H9 (cell line): ENCODE measurements at regions not wholly inside any gene's neighbourhood (a gene's known extent, or its start where the extent isn't known, plus 50 kb on each side); places are given as distances from the start of the nearest gene placed in this dataset.

Source experiments
- DNase-seq: peaks from one replicate; pipeline ENCODE4 v3.0.0-alpha.2; 2017
- H2AFZ ChIP-seq: one replicate; pipeline ENCODE4 v1.6.1; 2013; ENCODE audit warnings: mild to moderate bottlenecking, low read length, control low read depth, moderate library complexity
- H2AK5ac ChIP-seq: 2 replicates; pipeline ENCODE4 v1.6.1; 2013; ENCODE audit warnings: low read length, control low read depth, mixed read lengths; ENCODE audit not compliant: insufficient read length
- H2BK120ac ChIP-seq: one replicate; pipeline ENCODE4 v1.6.1; 2013; ENCODE audit warnings: low read depth, mild to moderate bottlenecking, low read length, control low read depth, inconsistent platforms; ENCODE audit not compliant: poor library complexity, severe bottlenecking
- H2BK12ac ChIP-seq: 2 replicates; pipeline ENCODE4 v1.6.1; 2013; ENCODE audit warnings: low read length, control low read depth, mixed read lengths, low read depth; ENCODE audit not compliant: insufficient read length
- H2BK15ac ChIP-seq: 2 replicates; pipeline ENCODE4 v1.6.1; 2013; ENCODE audit warnings: low read depth, low read length, control low read depth
- H2BK20ac ChIP-seq: one replicate; pipeline ENCODE4 v1.6.1; 2013; ENCODE audit warnings: low read depth, mild to moderate bottlenecking, low read length, control low read depth, inconsistent platforms; ENCODE audit not compliant: poor library complexity, severe bottlenecking
- H2BK5ac ChIP-seq: 2 replicates; pipeline ENCODE4 v1.6.1; 2013; ENCODE audit warnings: low read length, control low read depth, mixed read lengths; ENCODE audit not compliant: insufficient read length
- H3K14ac ChIP-seq: 2 replicates; pipeline ENCODE4 v1.6.1; 2013; ENCODE audit warnings: low read length, control low read depth; ENCODE audit not compliant: insufficient read depth
- H3K18ac ChIP-seq: 2 replicates; pipeline ENCODE4 v1.6.1; 2013; ENCODE audit warnings: low read depth, mild to moderate bottlenecking, mixed read lengths, low read length, control low read depth; ENCODE audit not compliant: insufficient read length
- H3K23ac ChIP-seq: 2 replicates; pipeline ENCODE4 v1.6.1; 2013; ENCODE audit warnings: low read length, control low read depth, mixed read lengths, low read depth; ENCODE audit not compliant: insufficient read length
- H3K23me2 ChIP-seq: 2 replicates; pipeline ENCODE4 v1.6.1; 2013; ENCODE audit warnings: low read depth, mild to moderate bottlenecking, mixed read lengths, low read length, control low read depth; ENCODE audit not compliant: insufficient read length, poor library complexity, severe bottlenecking
- H3K27ac ChIP-seq: 2 replicates; pipeline ENCODE4 v1.5.1; 2013; ENCODE audit warnings: low read length, control low read depth, mixed read lengths, low read depth; ENCODE audit not compliant: insufficient read length
- H3K27me3 ChIP-seq: 2 replicates; pipeline ENCODE4 v1.6.1; 2013; ENCODE audit warnings: low read length, control low read depth, inconsistent platforms; ENCODE audit not compliant: insufficient read depth
- H3K4ac ChIP-seq: 2 replicates; pipeline ENCODE4 v1.6.1; 2013; ENCODE audit warnings: low read depth, mild to moderate bottlenecking, control low read depth, inconsistent platforms, low read length, moderate library complexity
- H3K4me1 ChIP-seq: 2 replicates; pipeline ENCODE4 v1.6.1; 2013; ENCODE audit warnings: low read length, control low read depth, inconsistent platforms; ENCODE audit not compliant: insufficient read depth
- H3K4me2 ChIP-seq: 2 replicates; pipeline ENCODE4 v1.6.1; 2013; ENCODE audit warnings: low read length, control low read depth, mixed read lengths; ENCODE audit not compliant: insufficient read length, insufficient read depth
- H3K56ac ChIP-seq: 2 replicates; pipeline ENCODE4 v1.6.1; 2013; ENCODE audit warnings: low read depth, mild to moderate bottlenecking, mixed read lengths, low read length, control low read depth; ENCODE audit not compliant: insufficient read length
- H3K79me1 ChIP-seq: 2 replicates; pipeline ENCODE4 v1.6.1; 2013; ENCODE audit warnings: low read depth, mild to moderate bottlenecking, moderate library complexity, low read length, control low read depth, inconsistent platforms; ENCODE audit not compliant: insufficient read depth, poor library complexity, severe bottlenecking
- H3K79me2 ChIP-seq: 2 replicates; pipeline ENCODE4 v1.6.1; 2013; ENCODE audit warnings: low read length, control low read depth, inconsistent platforms; ENCODE audit not compliant: insufficient read depth
- H3K9ac ChIP-seq: 2 replicates; pipeline ENCODE4 v1.6.1; 2013; ENCODE audit warnings: low read length, control low read depth, mixed read lengths; ENCODE audit not compliant: insufficient read length; ENCODE audit errors: extremely low read depth
- H3K9me3 ChIP-seq: one replicate; pipeline ENCODE4 v1.6.1; 2013; ENCODE audit warnings: low read depth, low read length, inconsistent platforms; ENCODE audit not compliant: control insufficient read depth
- H3T11ph ChIP-seq: one replicate; pipeline ENCODE4 v1.6.1; 2013; ENCODE audit warnings: mild to moderate bottlenecking, low read length, control low read depth, inconsistent platforms
- H4K20me1 ChIP-seq: one replicate; pipeline ENCODE4 v1.6.1; 2013; ENCODE audit not compliant: control insufficient read depth, insufficient read length, insufficient read depth
- H4K5ac ChIP-seq: 2 replicates; pipeline ENCODE4 v1.6.1; 2013; ENCODE audit warnings: low read depth, mild to moderate bottlenecking, mixed read lengths, low read length, control low read depth; ENCODE audit not compliant: insufficient read length
- H4K8ac ChIP-seq: replicated peaks from 2 replicates; pipeline ENCODE4 v1.6.1; 2013; ENCODE audit warnings: low read length, control low read depth, mixed read lengths, low read depth; ENCODE audit not compliant: insufficient read length
- H4K91ac ChIP-seq: 2 replicates; pipeline ENCODE4 v1.6.1; 2013; ENCODE audit warnings: low read depth, mild to moderate bottlenecking, moderate library complexity, mixed read lengths, low read length, control low read depth; ENCODE audit not compliant: insufficient read length
- H3K27ac Mint-ChIP-seq, 3 experiments: 2 replicates in 2 of 3; 3 replicates in 1 of 3; pipeline ENCODE4 v1.8.0; 2020 to 2021; ENCODE audit warnings: mixed read lengths in 3 of 3, mild to moderate bottlenecking in 1 of 3, moderate library complexity in 1 of 3
- H3K27me3 Mint-ChIP-seq: 2 replicates; pipeline ENCODE4 v1.8.0; 2021; ENCODE audit warnings: low read depth, mild to moderate bottlenecking, moderate library complexity, mixed read lengths
- H3K36me3 Mint-ChIP-seq, 3 experiments: 2 replicates in 2 of 3; 3 replicates in 1 of 3; pipeline ENCODE4 v1.8.0; 2020 to 2021; ENCODE audit warnings: low read depth in 3 of 3, mixed read lengths in 3 of 3; ENCODE audit not compliant: insufficient read depth in 1 of 3
- H3K4me1 Mint-ChIP-seq, 2 experiments: 2 replicates each; pipeline ENCODE4 v1.8.0; 2020; ENCODE audit warnings: mixed read lengths in 2 of 2
- H3K4me3 Mint-ChIP-seq, 2 experiments: 2 replicates in 1 of 2; 3 replicates in 1 of 2; pipeline ENCODE4 v1.8.0; 2020 to 2021; ENCODE audit warnings: mild to moderate bottlenecking in 2 of 2, mixed read lengths in 2 of 2, moderate library complexity in 1 of 2
- H3K9me3 Mint-ChIP-seq, 2 experiments: 2 replicates in 1 of 2; 3 replicates in 1 of 2; pipeline ENCODE4 v1.8.0; 2020; ENCODE audit warnings: mild to moderate bottlenecking in 2 of 2, mixed read lengths in 2 of 2, moderate library complexity in 1 of 2
- CTCF ChIP-seq: fragments of 200-600 bp; sonication (generic); conservative IDR thresholded peaks from 3 replicates; pipeline ENCODE4 v1.8.0; 2021; ENCODE audit warnings: antibody characterized with exemption, mild to moderate bottlenecking
- WGBS: extraction: QIAGEN DNeasy Blood & Tissue Kit; methylation state at CpG from one replicate; pipeline ENCODE4 v1.1.7; 2013; ENCODE audit warnings: missing lambda C conversion rate, low lambda C conversion rate, mixed read lengths; ENCODE audit not compliant: insufficient read length; ENCODE audit errors: extremely low coverage; 5-methylcytosine and 5-hydroxymethylcytosine counted together

GRCh38 chr18:47413327-47413726 lies 161.9 kb upstream of the SKOR2 start:
- Histone ChIP-seq H2BK5ac (no peak overlapping the region), H3K9ac (no peak overlapping the region), H3K4me2 (no peak overlapping the region), H3K4me1 (peaks cover 3% of the 10 kb centered on the region; the same call in 1 of the 2 replicates), H4K91ac (no peak overlapping the region), H3K14ac (no peak overlapping the region), H4K8ac (no peak overlapping the region), H2BK20ac (no peak overlapping the region), H2AK5ac (no peak overlapping the region), H4K5ac (no peak overlapping the region), H3T11ph (no peak overlapping the region), H3K56ac (no peak overlapping the region), H3K18ac (no peak overlapping the region), H3K23me2 (no peaks in the 10 kb centered on the region), H3K23ac (no peak overlapping the region), H3K79me2 (no peaks in the 10 kb centered on the region), H3K27me3 (peaks cover 10% of the 10 kb centered on the region; the same call in 1 of the 2 replicates), H3K27ac (no peak overlapping the region), H2BK12ac (no peak overlapping the region), H3K9me3 (no peaks in the 10 kb centered on the region), H4K20me1 (no peaks in the 10 kb centered on the region), H2AFZ (no peak overlapping the region), H3K79me1 (no peaks in the 10 kb centered on the region), H2BK15ac (no peak overlapping the region), H2BK120ac (no peak overlapping the region), H3K4ac (no peak overlapping the region)
- no peak for DNase-seq
- TF ChIP-seq CTCF: no peak
- peaks cover 60% of the 10 kb centered on the region for H3K27me3 Mint-ChIP-seq
- WGBS: no CpG with 5 or more reads among the region's 2 CpGs
- peaks cover 23 to 32% of the 10 kb centered on the region in 2 experiments for H3K4me1 Mint-ChIP-seq
- no peaks in the 10 kb centered on the region; a peak in 1 of 5 replicates for H3K9me3 Mint-ChIP-seq
- no peak overlapping the region for H3K4me3 Mint-ChIP-seq
- no peaks in the 10 kb centered on the region for H3K36me3 Mint-ChIP-seq
- H3K27ac Mint-ChIP-seq: no peak overlapping the region
